ENCODE measurements at regions not wholly inside any gene's neighbourhood (a gene's known extent, or its start where the extent isn't known, plus 50 kb on each side); places are given as distances from the start of the nearest gene placed in this dataset.

GRCh38 chr20:57829336-57829735, 119.5 kb upstream of the PMEPA1 start:
- no peaks in the 10 kb centered on the region for H4K20me1 ChIP-seq (replicated peaks; ENCODE audit: control insufficient read depth, extremely low read depth, insufficient read depth, low read length)
- no peak overlapping the region for H3K4me2 ChIP-seq (ENCODE audit: insufficient read depth, low read length)
- intact Hi-C loops (cut with micrococcal nuclease) (no loop called here), dilution Hi-C loops (cut with MboI; ENCODE audit: extremely low pct_ligation_motif_present, low sequenced_read_pairs) (no loop called here)
- no peaks in the 10 kb centered on the region for H3K79me2 ChIP-seq (ENCODE audit: control insufficient read depth, insufficient read depth, low read length)
- H3K4me3 ChIP-seq (replicated peaks in 1 of 3; ENCODE audit: insufficient read depth in 1 of 3, low read depth in 1 of 3, low read length in 3 of 3), result no peak overlapping the region
- no peaks in the 10 kb centered on the region for H3K36me3 ChIP-seq (ENCODE audit: control insufficient read depth in 2 of 2, extremely low read depth in 1 of 2, insufficient read depth in 2 of 2, low read length in 2 of 2)
- no peaks in the 10 kb centered on the region for H3K9me3 ChIP-seq (replicated peaks; ENCODE audit: control insufficient read depth, insufficient read depth, low read length)
- TF ChIP-seq FOS (IDR thresholded peaks at IDR 0.05; ENCODE audit: borderline replicate concordance, insufficient read depth, low read length), result no peak
- TF ChIP-seq GATA2 (IDR thresholded peaks at IDR 0.05; ENCODE audit: insufficient read depth, insufficient read length, low read depth, low read length), result no peak
- no peak for TF ChIP-seq POLR2A (IDR thresholded peaks at IDR 0.05; ENCODE audit: low read depth, low read length)
- no peak for TF ChIP-seq EZH2 (IDR thresholded peaks at IDR 0.05; ENCODE audit: borderline replicate concordance, low read depth, low read length, severe bottlenecking)
- no peak for TF ChIP-seq CTCF (IDR thresholded peaks at IDR 0.05; ENCODE audit: extremely low read depth in 1 of 2, insufficient read depth in 1 of 2, low read depth in 1 of 2, low read length in 2 of 2)
- TF ChIP-seq JUN (IDR thresholded peaks at IDR 0.05; ENCODE audit: borderline replicate concordance, insufficient read depth, insufficient read length, low read depth), result no peak
- no peak for TF ChIP-seq MYC (IDR thresholded peaks at IDR 0.05; ENCODE audit: low read depth, low read length)
- no peak overlapping the region for H3K9ac ChIP-seq (replicated peaks; ENCODE audit: extremely low read depth, insufficient read depth, low read length)
- DNase-seq (ENCODE audit: low read depth, low spot score) (no peak), FAIRE-seq (no peak)
- ChIA-PET CTCF (no interaction called here), POLR2A (no interaction called here)
- H3K27me3 ChIP-seq (ENCODE audit: control insufficient read depth in 2 of 2, insufficient read depth in 2 of 2, low read length in 2 of 2), result no peaks in the 10 kb centered on the region
- H2AFZ ChIP-seq (ENCODE audit: low read depth, low read length), result no peak overlapping the region
- H3K4me1 ChIP-seq (ENCODE audit: control insufficient read depth, extremely low read depth, insufficient read depth, low read length), result no peaks in the 10 kb centered on the region
- H3K9me1 ChIP-seq (replicated peaks; ENCODE audit: control insufficient read depth, extremely low read depth, insufficient read depth, low read length), result no peaks in the 10 kb centered on the region
- no TSS peak for BruUV-seq (replicated peaks)
- H3K27ac ChIP-seq (ENCODE audit: insufficient read depth, low read depth, low read length), result no peak overlapping the region

GRCh38 chr20:57828696-57829095, 118.9 kb upstream of the PMEPA1 start:
- Histone ChIP-seq H3K4me3 (replicated peaks in 1 of 3; ENCODE audit: insufficient read depth in 1 of 3, low read depth in 1 of 3, low read length in 3 of 3) (no peak overlapping the region), H3K4me2 (ENCODE audit: insufficient read depth, low read length) (no peak overlapping the region), H3K9me3 (replicated peaks; ENCODE audit: control insufficient read depth, insufficient read depth, low read length) (no peaks in the 10 kb centered on the region), H3K4me1 (ENCODE audit: control insufficient read depth, extremely low read depth, insufficient read depth, low read length) (no peaks in the 10 kb centered on the region), H3K79me2 (ENCODE audit: control insufficient read depth, insufficient read depth, low read length) (no peaks in the 10 kb centered on the region), H3K27me3 (ENCODE audit: control insufficient read depth in 2 of 2, insufficient read depth in 2 of 2, low read length in 2 of 2) (no peaks in the 10 kb centered on the region), H2AFZ (ENCODE audit: low read depth, low read length) (no peak overlapping the region), H3K9ac (replicated peaks; ENCODE audit: extremely low read depth, insufficient read depth, low read length) (no peak overlapping the region), H4K20me1 (replicated peaks; ENCODE audit: control insufficient read depth, extremely low read depth, insufficient read depth, low read length) (no peaks in the 10 kb centered on the region), H3K27ac (ENCODE audit: insufficient read depth, low read depth, low read length) (no peak overlapping the region), H3K9me1 (replicated peaks; ENCODE audit: control insufficient read depth, extremely low read depth, insufficient read depth, low read length) (no peaks in the 10 kb centered on the region), H3K36me3 (ENCODE audit: control insufficient read depth in 2 of 2, extremely low read depth in 1 of 2, insufficient read depth in 2 of 2, low read length in 2 of 2) (no peaks in the 10 kb centered on the region)
- CTCF ChIA-PET, result interaction anchor here (0.9 kb wide), 1 partner anchor 42 kb away, joined by 3 read pairs; no protein-coding TSS in a partner anchor
- no TSS peak for BruUV-seq (replicated peaks)
- intact Hi-C loops (cut with micrococcal nuclease), result no loop called here
- POLR2A ChIA-PET, result no interaction called here
- DNase-seq (ENCODE audit: low read depth, low spot score) (no peak), FAIRE-seq (no peak)
- dilution Hi-C loops (cut with MboI; ENCODE audit: extremely low pct_ligation_motif_present, low sequenced_read_pairs), result no loop called here
- TF ChIP-seq FOS (IDR thresholded peaks at IDR 0.05; ENCODE audit: borderline replicate concordance, insufficient read depth, low read length), result no peak
- TF ChIP-seq CTCF (IDR thresholded peaks at IDR 0.05; ENCODE audit: extremely low read depth in 1 of 2, insufficient read depth in 1 of 2, low read depth in 1 of 2, low read length in 2 of 2), result no peak
- no peak for TF ChIP-seq POLR2AphosphoS5 (IDR thresholded peaks at IDR 0.05; ENCODE audit: insufficient read depth, low read depth, low read length)
- TF ChIP-seq MAX (IDR thresholded peaks at IDR 0.05; ENCODE audit: insufficient read depth, insufficient read length), result no peak
- TF ChIP-seq POLR2A (IDR thresholded peaks at IDR 0.05; ENCODE audit: low read depth, low read length), result no peak
